ENCODE measurements at regions not wholly inside any gene's neighbourhood (a gene's known extent, or its start where the extent isn't known, plus 50 kb on each side); places are given as distances from the start of the nearest gene placed in this dataset.

GRCh38 chr12:115046805-115047204, 362.8 kb upstream of the TBX3 start:
- peaks cover 4% of the 10 kb centered on the region for H3K27me3 Mint-ChIP-seq
- H3K36me3 Mint-ChIP-seq (ENCODE audit: insufficient read depth): no peaks in the 10 kb centered on the region
- H3K4me3 Mint-ChIP-seq (ENCODE audit: low read depth): no peak overlapping the region
- no peak for DNase-seq (ENCODE audit: low spot score, unreplicated experiment)
- H3K4me1 Mint-ChIP-seq (ENCODE audit: low read depth): peaks cover 8% of the 10 kb centered on the region
- no peaks in the 10 kb centered on the region for H3K9me3 Mint-ChIP-seq (ENCODE audit: low read depth)
- H3K27ac Mint-ChIP-seq: no peak overlapping the region
- TF ChIP-seq CTCF (IDR thresholded peaks at IDR 0.05; ENCODE audit: unreplicated experiment): no peak

GRCh38 chr12:115044073-115044472, 360.1 kb upstream of the TBX3 start:
- no peak for TF ChIP-seq CTCF (IDR thresholded peaks at IDR 0.05; ENCODE audit: unreplicated experiment)
- no peak overlapping the region for H3K27ac Mint-ChIP-seq
- no peak overlapping the region for H3K4me3 Mint-ChIP-seq (ENCODE audit: low read depth)
- H3K4me1 Mint-ChIP-seq (ENCODE audit: low read depth): peaks cover 8% of the 10 kb centered on the region
- H3K36me3 Mint-ChIP-seq (ENCODE audit: insufficient read depth): no peaks in the 10 kb centered on the region
- no peak for DNase-seq (ENCODE audit: low spot score, unreplicated experiment)
- no peaks in the 10 kb centered on the region for H3K27me3 Mint-ChIP-seq
- H3K9me3 Mint-ChIP-seq (ENCODE audit: low read depth): no peaks in the 10 kb centered on the region

GRCh38 chr12:115043079-115043478, 359.1 kb upstream of the TBX3 start:
- H3K36me3 Mint-ChIP-seq (ENCODE audit: insufficient read depth): no peaks in the 10 kb centered on the region
- H3K4me1 Mint-ChIP-seq (ENCODE audit: low read depth): peaks cover 8% of the 10 kb centered on the region
- no peak for DNase-seq (ENCODE audit: low spot score, unreplicated experiment)
- no peak overlapping the region for H3K4me3 Mint-ChIP-seq (ENCODE audit: low read depth)
- no peak overlapping the region for H3K27ac Mint-ChIP-seq
- no peaks in the 10 kb centered on the region for H3K9me3 Mint-ChIP-seq (ENCODE audit: low read depth)
- H3K27me3 Mint-ChIP-seq: no peaks in the 10 kb centered on the region
- no peak for TF ChIP-seq CTCF (IDR thresholded peaks at IDR 0.05; ENCODE audit: unreplicated experiment)

GRCh38 chr12:115042341-115042740, 358.4 kb upstream of the TBX3 start:
- no peaks in the 10 kb centered on the region for H3K9me3 Mint-ChIP-seq (ENCODE audit: low read depth)
- no peaks in the 10 kb centered on the region for H3K36me3 Mint-ChIP-seq (ENCODE audit: insufficient read depth)
- peaks cover 8% of the 10 kb centered on the region for H3K4me1 Mint-ChIP-seq (ENCODE audit: low read depth)

GRCh38 chr12:115037830-115038229, 353.9 kb upstream of the TBX3 start:
- Mint-ChIP-seq H3K27ac (no peak overlapping the region), H3K4me1 (ENCODE audit: low read depth) (no peaks in the 10 kb centered on the region), H3K36me3 (ENCODE audit: insufficient read depth) (no peaks in the 10 kb centered on the region), H3K4me3 (ENCODE audit: low read depth) (no peak overlapping the region), H3K27me3 (no peaks in the 10 kb centered on the region), H3K9me3 (ENCODE audit: low read depth) (no peaks in the 10 kb centered on the region)
- DNase-seq (ENCODE audit: low spot score, unreplicated experiment): no peak
- TF ChIP-seq CTCF (IDR thresholded peaks at IDR 0.05; ENCODE audit: unreplicated experiment): no peak

More at GRCh38 chr12:115042341-115042740, 358.4 kb upstream of the TBX3 start:
- no peak overlapping the region for H3K4me3 Mint-ChIP-seq (ENCODE audit: low read depth)
- TF ChIP-seq CTCF (IDR thresholded peaks at IDR 0.05; ENCODE audit: unreplicated experiment): no peak
- no peak for DNase-seq (ENCODE audit: low spot score, unreplicated experiment)
- H3K27me3 Mint-ChIP-seq: no peaks in the 10 kb centered on the region
- no peak overlapping the region for H3K27ac Mint-ChIP-seq
